ENCODE measurements at regions not wholly inside any gene's neighbourhood (a gene's known extent, or its start where the extent isn't known, plus 50 kb on each side); places are given as distances from the start of the nearest gene placed in this dataset. TPM values are rescaled to one million over a fixed set of nuclear protein-coding genes. Genes with fewer than 3 reads are reported as not detected.
"Not testable (repeated sequence)": the region's sequence is repeated elsewhere in the genome, so short reads cannot be mapped to it uniquely, and the experiment has no call there.

DNA sequence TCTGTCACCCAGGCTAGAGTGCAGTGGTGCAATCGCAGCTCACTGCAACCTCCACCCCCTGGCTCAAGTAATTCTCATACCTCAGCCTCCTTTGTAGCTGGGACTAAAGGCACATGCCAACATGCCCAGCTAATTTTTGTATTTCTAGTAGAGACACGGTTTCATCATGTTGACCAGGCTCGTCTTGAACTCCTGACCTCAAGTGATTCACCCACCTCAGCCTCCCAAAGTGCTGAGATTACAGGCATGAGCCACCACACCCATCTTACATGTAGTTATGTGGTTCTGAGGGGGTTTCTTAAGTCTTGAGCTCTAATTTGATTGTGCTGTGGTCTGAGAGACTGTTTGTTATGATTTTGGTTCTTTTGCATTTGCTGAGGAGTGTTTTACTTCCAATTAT lies 57.3 kb upstream of the USP15 start:
- not testable (repeated sequence) for DNase-seq

DNA sequence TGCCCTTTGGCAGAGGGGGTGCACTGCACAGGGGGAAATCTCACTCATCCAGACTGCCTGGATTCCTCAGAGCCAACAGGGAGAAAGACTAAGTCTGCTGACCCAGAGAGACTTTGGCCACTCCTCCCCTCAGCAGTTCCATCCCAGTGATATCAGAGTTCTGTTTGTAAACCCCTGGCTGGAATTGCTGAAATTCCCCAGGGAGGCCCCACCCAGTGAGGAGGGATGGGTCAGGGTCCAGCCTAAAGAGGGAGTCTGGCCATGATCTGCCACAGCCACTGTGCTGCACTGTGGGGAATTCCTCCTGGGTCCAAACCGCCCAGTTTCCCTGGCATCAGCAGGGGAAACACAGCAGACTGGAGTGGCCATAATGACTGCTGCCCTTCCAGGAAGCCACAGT lies 54.9 kb upstream of the USP15 start:
- no peak for DNase-seq

DNA sequence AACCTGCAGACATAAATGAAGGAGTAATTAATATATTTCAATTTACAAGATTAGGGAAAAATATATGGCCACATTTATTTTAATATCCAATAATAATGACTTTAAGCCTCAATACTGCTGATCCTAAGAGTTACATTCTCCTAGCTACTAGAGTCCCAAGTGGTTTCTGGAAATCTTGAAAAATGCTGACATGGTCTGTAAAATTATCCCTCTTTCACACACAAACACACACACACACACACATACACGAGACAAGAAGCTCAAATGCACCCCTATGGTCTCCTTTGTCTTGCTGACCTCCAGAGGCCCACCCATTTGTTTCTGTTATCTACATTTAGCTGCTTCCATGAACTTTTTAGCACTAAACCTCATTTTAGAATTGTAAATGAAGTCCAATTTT lies 53.0 kb upstream of the USP15 start:
- DNase-seq = no peak

Small RNA genes in the stretch of these regions (small RNA-seq; reads per million reads assigned to genes)
- not detected for gene RF00019 (ENCODE audit: low replicate concordance)
- gene RF00413 (ENCODE audit: low replicate concordance) = not detected

All from skin of body (tissue), 2 donors.